Activated effector memory CD4-positive, alpha-beta T cell treated with Interleukin-2 at 50 U/mL for 16 hours (primary cell): ENCODE measurements at regions not wholly inside any gene's neighbourhood (a gene's known extent, or its start where the extent isn't known, plus 50 kb on each side); places are given as distances from the start of the nearest gene placed in this dataset.

Experiments
- DNase-seq: peaks from one replicate; pipeline ENCODE4 v3.0.0-alpha.2; 2020

GRCh38 chr20:21033817-21034216 is 72.3 kb downstream of the LINC00237 start:
- DNase-seq, result no peak

GRCh38 chr20:21031666-21032065 is 74.5 kb downstream of the LINC00237 start:
- no peak for DNase-seq

DNA sequence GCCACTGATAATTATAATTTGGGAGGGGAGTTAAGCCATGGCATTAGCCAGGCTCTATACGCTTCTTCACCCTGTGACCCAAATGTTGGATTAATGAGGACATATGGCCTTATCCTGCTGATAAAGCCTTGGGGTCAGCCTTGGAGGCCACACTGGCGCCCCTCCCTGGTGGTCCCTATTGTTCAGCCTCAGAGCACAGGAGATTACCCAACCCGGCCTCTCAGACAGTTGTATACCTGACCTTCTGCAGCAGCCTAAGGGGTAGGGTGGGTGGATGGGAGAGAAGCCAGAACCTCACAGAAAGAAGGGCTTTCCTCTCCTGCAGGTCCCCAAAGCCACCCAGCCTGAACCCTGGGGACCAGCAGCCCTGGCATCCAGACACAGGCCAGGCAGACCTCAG is 76.8 kb downstream of the LINC00237 start:
- DNase-seq, result no peak

DNA sequence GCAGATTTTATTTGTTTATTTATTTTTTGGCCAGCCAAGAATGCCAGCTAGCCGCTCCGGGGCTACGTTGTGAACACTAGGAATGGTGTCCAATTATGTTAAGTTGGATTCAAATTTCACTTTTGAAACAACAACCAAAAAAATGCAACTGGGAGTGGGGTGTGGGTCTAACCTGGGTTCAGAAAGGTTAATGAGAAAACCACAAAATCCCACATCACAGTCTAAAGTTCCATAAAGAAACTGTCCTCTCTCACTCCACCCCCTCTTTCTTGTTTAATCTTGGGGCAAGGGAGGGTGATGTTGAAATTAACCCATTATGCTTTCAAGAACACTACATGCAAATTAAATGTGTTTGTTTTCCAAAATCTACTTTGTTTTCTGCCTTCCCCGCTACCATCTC is 77.2 kb downstream of the LINC00237 start:
- no peak for DNase-seq

GRCh38 chr20:21028436-21028835 is 77.7 kb downstream of the LINC00237 start:
- no peak for DNase-seq

- DNase-seq, result no peak
Observed at GRCh38 chr20:21027569-21027968, 78.6 kb downstream of the LINC00237 start.

DNA sequence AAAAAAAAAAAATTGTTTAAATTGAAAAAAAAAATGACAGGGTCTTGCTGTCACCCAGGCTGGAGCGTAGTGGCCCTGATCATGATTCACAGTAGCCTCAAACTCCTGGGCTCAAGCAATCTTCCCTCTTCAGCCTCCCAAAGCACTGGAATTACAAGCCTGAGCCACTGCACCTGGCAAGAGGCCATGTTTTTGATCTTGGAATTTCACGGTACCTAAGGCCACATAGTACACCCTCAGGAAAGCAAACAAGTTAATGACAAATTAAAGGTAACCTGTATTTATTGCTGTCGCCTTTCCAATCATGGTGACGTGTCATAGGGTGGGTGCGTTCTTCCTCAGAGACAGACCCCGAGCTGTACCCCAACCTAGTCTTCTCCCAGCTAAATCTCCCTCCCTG is 79.2 kb downstream of the LINC00237 start:
- DNase-seq, result no peak

- DNase-seq, result no peak
Observed at GRCh38 chr20:21024420-21024819, 81.7 kb downstream of the LINC00237 start.

DNA sequence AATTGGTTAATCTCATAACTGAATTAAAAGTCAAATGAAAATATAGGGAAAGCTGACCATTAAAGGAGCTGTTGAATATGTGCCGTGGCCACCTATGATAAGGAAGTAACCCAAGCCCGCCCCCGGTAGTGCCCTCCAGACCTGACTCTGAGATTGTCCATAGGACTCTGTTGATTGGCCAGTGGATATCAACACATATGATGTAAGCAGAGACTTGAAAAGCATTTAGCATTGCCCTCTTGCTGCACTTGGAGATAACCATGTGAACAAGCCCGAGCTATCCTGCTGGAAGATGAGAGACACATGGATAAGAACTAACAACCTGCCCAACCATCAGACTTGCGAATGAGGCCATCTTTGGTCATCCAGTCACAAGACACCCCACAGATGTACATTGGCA is 83.2 kb downstream of the LINC00237 start:
- no peak for DNase-seq

GRCh38 chr20:21021472-21021790 is 84.7 kb downstream of the LINC00237 start:
- no peak for DNase-seq

DNA sequence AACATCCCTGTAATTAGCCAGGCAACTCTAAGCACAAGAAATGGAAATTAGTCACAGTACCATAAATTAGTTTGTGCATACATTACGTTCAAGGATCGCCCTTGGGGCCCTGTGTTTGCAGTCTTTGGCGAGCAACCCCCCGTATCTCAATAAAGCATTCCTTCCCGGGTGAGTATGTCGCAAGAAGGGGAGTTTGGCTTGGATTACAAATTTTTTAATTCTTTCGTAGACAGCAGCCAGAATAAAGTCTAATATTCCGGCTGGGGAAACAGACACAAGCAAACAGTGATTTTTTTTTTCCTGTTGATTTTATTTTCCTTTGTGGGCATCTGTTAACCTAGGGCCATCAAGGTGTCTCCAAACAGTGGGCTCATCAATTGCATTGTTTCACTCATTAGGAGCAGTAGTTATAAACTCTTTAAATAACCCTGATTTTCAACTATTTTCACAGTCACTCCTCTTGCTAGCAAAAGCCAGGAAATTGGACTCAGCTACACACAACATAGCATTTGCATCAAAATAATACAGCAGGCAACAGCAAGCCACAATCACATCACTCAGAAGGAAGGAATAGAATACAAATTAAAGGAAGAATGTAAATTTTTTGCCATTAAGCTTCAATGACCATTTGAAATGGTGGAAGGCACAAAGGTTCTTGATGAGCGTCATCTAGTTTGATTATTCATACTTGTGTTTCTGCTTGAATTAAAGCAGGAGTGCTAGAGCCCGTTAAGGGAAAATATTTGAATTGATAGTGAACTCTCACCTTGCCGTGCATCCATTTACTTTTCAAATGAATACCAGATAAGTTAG is 85.3 kb downstream of the LINC00237 start:
- no peak for DNase-seq

DNA sequence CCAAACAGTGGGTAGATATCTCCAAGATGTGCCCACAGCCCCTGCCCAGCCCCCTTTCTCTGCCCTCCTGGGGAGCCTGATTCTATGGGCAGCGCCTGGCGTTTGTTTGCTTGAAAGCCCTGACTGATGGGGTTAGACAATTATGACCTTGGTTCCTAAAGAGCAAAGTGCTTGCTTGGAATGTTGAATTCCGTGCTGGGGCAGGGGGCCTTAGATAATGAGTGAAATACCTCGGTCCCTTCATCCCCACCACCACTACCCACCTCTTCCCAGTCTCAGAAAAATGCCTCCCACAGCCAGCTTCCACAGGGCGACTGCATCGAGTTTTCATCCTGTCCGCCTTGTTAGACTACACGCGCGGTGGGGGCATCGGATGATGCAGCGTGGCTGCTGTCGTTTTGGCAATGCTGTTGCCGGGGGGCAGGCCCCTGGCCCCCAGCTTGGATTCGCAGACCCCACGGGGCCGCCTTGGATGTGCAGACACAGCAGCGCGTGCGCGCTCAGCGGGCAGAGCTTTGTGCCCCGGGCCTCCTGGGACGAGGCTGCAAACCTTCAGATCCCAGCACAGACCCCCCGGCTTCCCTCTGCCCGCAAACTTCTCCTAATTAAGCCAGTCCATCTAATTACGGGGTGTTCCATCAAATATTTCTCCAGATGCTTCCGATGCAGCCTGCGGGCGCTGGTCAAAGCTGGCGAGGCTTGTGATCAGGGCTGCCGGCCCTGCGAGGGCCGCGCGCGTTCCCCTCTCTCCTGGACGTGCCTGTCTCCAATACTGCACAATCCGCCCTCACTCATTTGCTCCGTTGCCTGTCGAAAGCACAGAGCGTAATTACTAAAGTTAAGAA is 86.1 kb downstream of the LINC00237 start:
- DNase-seq, result no peak

- no peak for DNase-seq
Observed at GRCh38 chr20:21019468-21019813, 86.7 kb downstream of the LINC00237 start.

DNA sequence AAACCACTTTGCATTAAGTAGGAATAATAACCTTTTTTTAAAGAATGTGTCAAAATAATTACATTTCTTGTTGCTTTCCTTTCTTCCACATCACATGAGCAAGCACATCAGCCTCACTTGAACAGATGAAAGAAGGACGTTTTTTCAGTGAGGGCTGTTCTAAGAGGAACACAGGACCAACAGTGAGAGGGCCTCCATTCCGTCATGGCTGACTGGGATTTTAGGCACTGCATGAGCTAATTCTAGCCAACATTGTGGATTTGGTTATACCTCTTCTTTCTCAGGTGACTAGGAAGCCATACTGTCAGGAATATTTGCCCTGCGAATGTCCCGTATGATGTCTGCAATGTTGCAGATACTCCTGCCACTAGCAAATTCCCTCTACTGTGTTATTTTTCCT is 87.6 kb downstream of the LINC00237 start:
- DNase-seq, result no peak

- no peak for DNase-seq
Observed at GRCh38 chr20:21017528-21018085, 88.6 kb downstream of the LINC00237 start.

DNA sequence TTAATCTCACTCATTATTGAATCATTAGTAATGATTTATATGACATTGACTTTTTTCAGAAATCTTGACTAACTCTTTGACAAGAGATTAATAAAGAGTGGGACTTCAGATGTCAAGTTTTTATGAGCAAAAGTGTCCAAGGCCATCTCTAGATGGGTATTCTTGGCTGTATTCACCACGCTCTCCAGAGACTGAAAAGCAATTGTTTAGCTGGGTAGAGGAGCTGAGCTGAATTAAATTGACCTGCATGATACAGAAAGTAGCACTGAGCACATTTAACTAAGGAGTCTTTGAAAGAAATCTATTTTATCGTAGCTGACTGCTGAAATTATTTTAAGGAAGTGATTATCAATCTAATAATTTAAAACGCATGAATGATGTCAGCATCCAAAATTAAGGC is 89.4 kb downstream of the LINC00237 start:
- DNase-seq, result no peak

- no peak for DNase-seq
Observed at GRCh38 chr20:21014528-21014927, 91.6 kb downstream of the LINC00237 start.

- no peak for DNase-seq
Observed at GRCh38 chr20:21008951-21009350, 97.2 kb downstream of the LINC00237 start.

GRCh38 chr20:21006611-21007010 is 99.5 kb downstream of the LINC00237 start:
- DNase-seq, result no peak

DNA sequence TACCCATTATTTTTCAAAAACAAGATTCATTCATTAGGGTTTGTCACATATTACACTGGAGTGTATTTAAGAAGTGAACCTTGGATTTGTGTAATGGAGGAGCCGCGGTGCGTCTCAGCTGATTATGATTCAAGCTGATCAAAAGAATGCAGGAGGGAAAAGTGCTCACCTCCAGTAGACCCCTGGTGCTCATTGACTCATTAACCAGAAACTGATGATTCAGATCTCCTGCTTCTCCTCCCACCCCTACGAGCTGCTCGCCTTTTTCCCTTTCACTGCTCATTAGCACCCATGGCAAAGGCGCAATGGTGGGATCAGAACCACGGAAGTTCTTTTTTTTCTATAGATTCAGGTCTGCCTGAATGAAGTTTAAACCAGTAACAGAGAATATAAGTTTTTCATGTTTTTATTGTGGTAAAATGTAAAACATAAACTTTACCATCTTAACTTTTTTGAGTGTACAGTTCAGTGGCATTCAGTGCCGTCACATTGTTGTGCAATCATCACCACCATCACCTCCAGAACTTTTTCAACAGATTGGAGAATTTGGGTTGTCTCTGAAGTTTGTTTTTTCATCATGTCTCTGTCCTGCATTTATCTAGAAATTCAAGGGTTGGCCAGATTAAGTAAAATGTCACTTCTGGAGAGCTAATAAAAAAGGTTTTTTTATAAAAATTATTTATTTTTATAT is 101.6 kb downstream of the LINC00237 start:
- no peak for DNase-seq

DNA sequence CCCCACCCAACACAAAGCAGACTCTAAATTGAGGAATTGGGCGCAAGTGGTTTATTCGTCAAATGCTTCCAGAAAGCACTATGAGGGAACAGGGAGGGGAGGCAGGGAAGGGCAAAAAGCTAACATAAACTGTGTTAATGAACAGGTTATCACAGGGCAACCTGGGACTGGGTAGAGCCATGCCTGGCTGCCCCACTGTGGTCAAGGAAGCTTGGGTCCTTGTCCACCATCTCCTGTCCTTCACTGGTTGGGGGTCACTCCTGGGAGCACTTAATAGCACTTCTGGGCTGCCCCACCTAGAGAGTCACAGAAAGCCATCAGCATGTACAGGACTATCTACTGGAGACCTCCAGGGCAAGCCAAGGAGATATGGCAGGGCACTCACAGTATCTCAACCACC is 102.3 kb downstream of the LINC00237 start:
- DNase-seq, result no peak

GRCh38 chr20:21002486-21002885 is 103.7 kb downstream of the LINC00237 start:
- DNase-seq, result no peak

GRCh38 chr20:20993372-20993771 is 112.8 kb downstream of the LINC00237 start:
- no peak for DNase-seq
